Prostate gland (tissue), 2 donors: ENCODE measurements at regions not wholly inside any gene's neighbourhood (a gene's known extent, or its start where the extent isn't known, plus 50 kb on each side); places are given as distances from the start of the nearest gene placed in this dataset.
"Not testable (repeated sequence)": the region's sequence is repeated elsewhere in the genome, so short reads cannot be mapped to it uniquely, and the experiment has no call there.

Experiments used
- DNase-seq: peaks from one replicate; pipeline ENCODE4 v3.0.0-alpha.2; 2019; ENCODE audit warnings: low spot score
- H3K27ac ChIP-seq, 2 donors: fragments of 200-600 bp; sonication (generic); 2 replicates each; pipeline ENCODE4 v1.5.1; 2017 to 2019
- H3K27me3 ChIP-seq: fragments of 200-600 bp; sonication (generic); replicated peaks from 2 replicates; pipeline ENCODE4 v1.5.1; 2019; ENCODE audit not compliant: insufficient read depth
- H3K36me3 ChIP-seq, 2 donors: fragments of 200-600 bp; sonication (generic); 1 replicate in 1 of 2; 2 replicates in 1 of 2; pipeline versions ENCODE4 v1.5.1 to v1.8.1; 2017 to 2019
- H3K4me1 ChIP-seq: fragments of 200-600 bp; sonication (generic); replicated peaks from 2 replicates; pipeline ENCODE4 v1.5.1; 2019
- H3K4me3 ChIP-seq, 2 donors: fragments of 200-600 bp; sonication (generic); 2 replicates each; pipeline ENCODE4 v1.5.1; 2017 to 2019
- H3K9me3 ChIP-seq: fragments of 200-600 bp; sonication (generic); 2 replicates; pipeline ENCODE4 v1.5.1; 2017
- CTCF ChIP-seq, 4 experiments: fragments of 200-600 bp in 2 of 4; fragments of 450-650 bp in 2 of 4; sonication (generic) in 2 of 4; IDR thresholded peaks; 1 replicate in 3 of 4; 2 replicates in 1 of 4; pipeline ENCODE4 v1.5.1; 2016 to 2019; ENCODE audit warnings: antibody characterized with exemption in 4 of 4, mild to moderate bottlenecking in 2 of 4, moderate library complexity in 2 of 4
- POLR2A ChIP-seq: fragments of 450-650 bp; IDR thresholded peaks from one replicate; pipeline ENCODE4 v1.6.1; 2016; ENCODE audit warnings: antibody characterized with exemption, mild to moderate bottlenecking
- POLR2AphosphoS5 ChIP-seq: sonication (generic); formaldehyde crosslinking; IDR thresholded peaks from one replicate; pipeline ENCODE4 v1.6.1; 2017; ENCODE audit warnings: antibody characterized with exemption
- WGBS: methylation state at CpG from one replicate; pipeline ENCODE4 v1.1.5; 2018; 5-methylcytosine and 5-hydroxymethylcytosine counted together
- intact Hi-C: fragments of 100-400 bp; cut with DNase I; formaldehyde crosslinking; loops from one replicate; pipeline ENCODE4 v1.14.2; 2022

GRCh38 chr5:82436291-82436690 is 158.1 kb upstream of the RPS23 start:
- no peaks in the 10 kb centered on the region for H3K4me1 ChIP-seq
- no peak for DNase-seq
- H3K4me3 ChIP-seq, result no peak overlapping the region
- no peak overlapping the region for H3K27ac ChIP-seq
- TF ChIP-seq CTCF (IDR thresholded peaks at IDR 0.05) (no peak), POLR2AphosphoS5 (no peak), POLR2A (no peak)
- 42% methylated on average over 2 of the region's 2 CpGs for WGBS
- no peaks in the 10 kb centered on the region for H3K36me3 ChIP-seq
- no peaks in the 10 kb centered on the region for H3K9me3 ChIP-seq
- H3K27me3 ChIP-seq, result no peaks in the 10 kb centered on the region
- intact Hi-C loops, result no loop called here

GRCh38 chr5:82434696-82435660 is 156.8 kb upstream of the RPS23 start:
- H3K4me3 ChIP-seq, intact Hi-C loops, H3K4me1 ChIP-seq, H3K27ac ChIP-seq, H3K36me3 ChIP-seq, H3K27me3 ChIP-seq, DNase-seq, H3K9me3 ChIP-seq: not testable (repeated sequence)
- 77% methylated on average over 26 of the region's 35 CpGs for WGBS

- Histone ChIP-seq H3K27me3 (no peaks in the 10 kb centered on the region), H3K27ac (no peak overlapping the region), H3K9me3 (no peaks in the 10 kb centered on the region), H3K4me3 (no peak overlapping the region), H3K4me1 (no peaks in the 10 kb centered on the region), H3K36me3 (no peaks in the 10 kb centered on the region)
- 86% methylated on average over 4 of the region's 4 CpGs for WGBS
- intact Hi-C loops, result no loop called here
- TF ChIP-seq POLR2AphosphoS5 (no peak), CTCF (IDR thresholded peaks at IDR 0.05) (no peak), POLR2A (no peak)
- no peak for DNase-seq
Observed at GRCh38 chr5:82426464-82427154, 148.5 kb upstream of the RPS23 start.

- intact Hi-C loops, result no loop called here
- H3K4me1 ChIP-seq, result no peaks in the 10 kb centered on the region
- H3K4me3 ChIP-seq, result no peak overlapping the region
- H3K9me3 ChIP-seq, result no peaks in the 10 kb centered on the region
- TF ChIP-seq POLR2A (no peak), POLR2AphosphoS5 (no peak)
- no peaks in the 10 kb centered on the region for H3K27me3 ChIP-seq
- no peaks in the 10 kb centered on the region for H3K36me3 ChIP-seq
- H3K27ac ChIP-seq, result no peak overlapping the region
- DNase-seq, result no peak
- 62% methylated on average over 3 of the region's 3 CpGs for WGBS
Observed at GRCh38 chr5:82425591-82425990, 147.4 kb upstream of the RPS23 start.

GRCh38 chr5:82424211-82424610 is 146.1 kb upstream of the RPS23 start:
- H3K4me1 ChIP-seq, result no peaks in the 10 kb centered on the region
- TF ChIP-seq CTCF (IDR thresholded peaks at IDR 0.05) (no peak), POLR2AphosphoS5 (no peak), POLR2A (no peak)
- 43% methylated on average over 3 of the region's 3 CpGs for WGBS
- no peak overlapping the region for H3K27ac ChIP-seq
- intact Hi-C loops, result no loop called here
- no peaks in the 10 kb centered on the region for H3K9me3 ChIP-seq
- no peak overlapping the region for H3K4me3 ChIP-seq
- no peak for DNase-seq
- no peaks in the 10 kb centered on the region for H3K27me3 ChIP-seq
- H3K36me3 ChIP-seq, result no peaks in the 10 kb centered on the region
